ENCODE measurements at regions not wholly inside any gene's neighbourhood (a gene's known extent, or its start where the extent isn't known, plus 50 kb on each side); places are given as distances from the start of the nearest gene placed in this dataset.

GRCh38 chr7:67955061-67955460, 958.4 kb downstream of the TYW1 start:
- no peaks in the 10 kb centered on the region for H3K27me3 ChIP-seq
- DNase-seq (ENCODE audit: low spot score in 2 of 2) = no peak

GRCh38 chr7:67962863-67963262, 966.2 kb downstream of the TYW1 start:
- TF ChIP-seq CTCF (IDR thresholded peaks at IDR 0.05) = no peak
- no peak for TF ChIP-seq EP300 (IDR thresholded peaks at IDR 0.05)
- TF ChIP-seq POLR2A (IDR thresholded peaks at IDR 0.05) = no peak
- Histone ChIP-seq H3K4me1 (no peaks in the 10 kb centered on the region), H3K4me3 (no peak overlapping the region), H3K27ac (no peak overlapping the region), H3K36me3 (no peaks in the 10 kb centered on the region), H3K27me3 (no peaks in the 10 kb centered on the region), H3K9me3 (peaks cover 4% of the 10 kb centered on the region)
- WGBS = 100% methylated on average over 1 of the region's 1 CpG
- no peak for DNase-seq (ENCODE audit: low spot score in 2 of 2)

More at GRCh38 chr7:67955061-67955460, 958.4 kb downstream of the TYW1 start:
- TF ChIP-seq CTCF (IDR thresholded peaks at IDR 0.05) (no peak), EP300 (IDR thresholded peaks at IDR 0.05) (no peak), POLR2A (IDR thresholded peaks at IDR 0.05) (no peak), POLR2AphosphoS5 (IDR thresholded peaks at IDR 0.05) (no peak)
- no peak overlapping the region for H3K4me3 ChIP-seq
- no peaks in the 10 kb centered on the region for H3K36me3 ChIP-seq
- 37% methylated on average over 3 of the region's 3 CpGs for WGBS
- peaks cover 4% of the 10 kb centered on the region for H3K9me3 ChIP-seq
- H3K4me1 ChIP-seq = no peaks in the 10 kb centered on the region
- no peak overlapping the region for H3K27ac ChIP-seq

- H3K4me3 ChIP-seq = no peak overlapping the region
- no peak for DNase-seq (ENCODE audit: low spot score in 2 of 2)
- TF ChIP-seq POLR2AphosphoS5 (IDR thresholded peaks at IDR 0.05) = no peak
- no peak for TF ChIP-seq CTCF (IDR thresholded peaks at IDR 0.05)
- no peak for TF ChIP-seq POLR2A (IDR thresholded peaks at IDR 0.05)
- no peak for TF ChIP-seq EP300 (IDR thresholded peaks at IDR 0.05)
- no peak overlapping the region for H3K27ac ChIP-seq
- H3K27me3 ChIP-seq = no peaks in the 10 kb centered on the region
- WGBS = 99% methylated on average over 3 of the region's 3 CpGs
- no peaks in the 10 kb centered on the region for H3K4me1 ChIP-seq
- no peaks in the 10 kb centered on the region for H3K36me3 ChIP-seq
- no peaks in the 10 kb centered on the region for H3K9me3 ChIP-seq
Observed at GRCh38 chr7:67976490-67976889, 979.9 kb downstream of the TYW1 start.

GRCh38 chr7:67983486-67983885, 986.9 kb downstream of the TYW1 start:
- 58% methylated on average over 1 of the region's 1 CpG for WGBS
- H3K27ac ChIP-seq = no peak overlapping the region
- no peaks in the 10 kb centered on the region for H3K4me1 ChIP-seq
- no peak for DNase-seq (ENCODE audit: low spot score in 2 of 2)
- H3K4me3 ChIP-seq = no peak overlapping the region
- TF ChIP-seq CTCF (IDR thresholded peaks at IDR 0.05) (no peak), EP300 (IDR thresholded peaks at IDR 0.05) (no peak), POLR2A (IDR thresholded peaks at IDR 0.05) (no peak), POLR2AphosphoS5 (IDR thresholded peaks at IDR 0.05) (no peak)
- H3K27me3 ChIP-seq = no peaks in the 10 kb centered on the region
- H3K36me3 ChIP-seq = no peaks in the 10 kb centered on the region
- H3K9me3 ChIP-seq = no peaks in the 10 kb centered on the region

- Histone ChIP-seq H3K9me3 (no peaks in the 10 kb centered on the region), H3K27ac (no peak overlapping the region), H3K27me3 (no peaks in the 10 kb centered on the region), H3K4me1 (no peaks in the 10 kb centered on the region), H3K36me3 (no peaks in the 10 kb centered on the region), H3K4me3 (no peak overlapping the region)
- 57% methylated on average over 4 of the region's 4 CpGs for WGBS
- TF ChIP-seq CTCF (IDR thresholded peaks at IDR 0.05) = no peak
- TF ChIP-seq POLR2AphosphoS5 (IDR thresholded peaks at IDR 0.05) = no peak
- no peak for TF ChIP-seq POLR2A (IDR thresholded peaks at IDR 0.05)
- no peak for TF ChIP-seq EP300 (IDR thresholded peaks at IDR 0.05)
- DNase-seq (ENCODE audit: low spot score in 2 of 2) = no peak
Observed at GRCh38 chr7:67984326-67984725, 987.7 kb downstream of the TYW1 start.
